ENCODE measurements at regions not wholly inside any gene's neighbourhood (a gene's known extent, or its start where the extent isn't known, plus 50 kb on each side); places are given as distances from the start of the nearest gene placed in this dataset.

DNA sequence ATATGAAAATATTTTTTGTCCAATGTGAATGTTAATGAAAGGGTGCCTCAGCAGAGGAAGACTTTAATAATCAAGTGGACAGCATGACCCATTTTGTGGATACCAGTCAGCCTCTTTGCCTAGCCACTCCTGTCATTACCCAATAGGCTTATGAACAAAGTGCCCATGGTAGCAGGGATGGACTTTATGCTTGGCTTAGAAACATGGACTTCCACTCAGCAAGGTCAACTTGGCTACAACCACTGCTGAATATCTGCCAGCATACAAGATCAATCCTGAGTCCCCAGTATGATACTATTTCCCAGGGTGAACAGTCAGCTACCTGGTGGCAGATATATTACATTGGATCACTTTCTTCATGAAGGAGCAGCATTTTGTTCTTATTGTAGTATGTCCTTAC lies 56.7 kb upstream of the NXF3 start:
- no peak overlapping the region for H3K27ac Mint-ChIP-seq
- no peak for DNase-seq (ENCODE audit: extremely low spot score, unreplicated experiment)
- no peak overlapping the region for H3K4me3 Mint-ChIP-seq
- H3K4me1 Mint-ChIP-seq (ENCODE audit: unreplicated experiment): peaks cover 6% of the 10 kb centered on the region
- peaks cover 10% of the 10 kb centered on the region for H3K9me3 Mint-ChIP-seq
- no peaks in the 10 kb centered on the region for H3K27me3 Mint-ChIP-seq
- TF ChIP-seq, protein P1, sequence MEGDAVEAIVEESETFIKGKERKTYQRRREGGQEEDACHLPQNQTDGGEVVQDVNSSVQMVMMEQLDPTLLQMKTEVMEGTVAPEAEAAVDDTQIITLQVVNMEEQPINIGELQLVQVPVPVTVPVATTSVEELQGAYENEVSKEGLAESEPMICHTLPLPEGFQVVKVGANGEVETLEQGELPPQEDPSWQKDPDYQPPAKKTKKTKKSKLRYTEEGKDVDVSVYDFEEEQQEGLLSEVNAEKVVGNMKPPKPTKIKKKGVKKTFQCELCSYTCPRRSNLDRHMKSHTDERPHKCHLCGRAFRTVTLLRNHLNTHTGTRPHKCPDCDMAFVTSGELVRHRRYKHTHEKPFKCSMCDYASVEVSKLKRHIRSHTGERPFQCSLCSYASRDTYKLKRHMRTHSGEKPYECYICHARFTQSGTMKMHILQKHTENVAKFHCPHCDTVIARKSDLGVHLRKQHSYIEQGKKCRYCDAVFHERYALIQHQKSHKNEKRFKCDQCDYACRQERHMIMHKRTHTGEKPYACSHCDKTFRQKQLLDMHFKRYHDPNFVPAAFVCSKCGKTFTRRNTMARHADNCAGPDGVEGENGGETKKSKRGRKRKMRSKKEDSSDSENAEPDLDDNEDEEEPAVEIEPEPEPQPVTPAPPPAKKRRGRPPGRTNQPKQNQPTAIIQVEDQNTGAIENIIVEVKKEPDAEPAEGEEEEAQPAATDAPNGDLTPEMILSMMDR (conservative IDR thresholded peaks at IDR 0.05): no peak
- H3K36me3 Mint-ChIP-seq: no peaks in the 10 kb centered on the region

DNA sequence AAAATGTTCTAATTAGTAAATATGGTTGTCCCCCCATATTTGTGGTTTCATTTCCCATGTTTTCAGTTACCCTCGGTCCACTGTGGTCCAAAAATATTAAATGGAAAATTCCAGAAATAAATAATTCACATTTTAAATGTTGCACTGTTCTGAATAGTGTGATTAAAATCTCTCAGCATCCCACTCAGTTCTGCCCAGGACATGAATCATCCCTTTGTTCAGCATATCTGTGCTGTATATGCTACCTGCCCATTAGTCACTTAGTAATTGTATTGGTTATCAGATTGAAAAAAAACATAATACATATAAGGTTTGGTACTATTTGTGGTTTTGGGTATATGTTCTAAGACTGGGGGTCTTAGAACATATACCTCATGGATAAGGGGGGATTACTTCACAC lies 55.1 kb upstream of the NXF3 start:
- H3K4me1 Mint-ChIP-seq (ENCODE audit: unreplicated experiment): peaks cover 6% of the 10 kb centered on the region
- H3K27ac Mint-ChIP-seq: no peak overlapping the region
- H3K4me3 Mint-ChIP-seq: no peak overlapping the region
- no peak for DNase-seq (ENCODE audit: extremely low spot score, unreplicated experiment)
- H3K9me3 Mint-ChIP-seq: peaks cover 10% of the 10 kb centered on the region
- TF ChIP-seq, protein P1 (conservative IDR thresholded peaks at IDR 0.05): no peak
- no peaks in the 10 kb centered on the region for H3K27me3 Mint-ChIP-seq
- H3K36me3 Mint-ChIP-seq: no peaks in the 10 kb centered on the region
